H1 (cell line): ENCODE measurements at regions not wholly inside any gene's neighbourhood (a gene's known extent, or its start where the extent isn't known, plus 50 kb on each side); places are given as distances from the start of the nearest gene placed in this dataset.

Experiments
- EZH2 ChIP-seq: fragments of 200-600 bp; sonication (generic); IDR thresholded peaks from 2 replicates; pipeline ENCODE4 v1.7.1; 2012; ENCODE audit warnings: low read depth, mild to moderate bottlenecking, moderate library complexity, low read length, inconsistent platforms; ENCODE audit not compliant: severe bottlenecking
- YY1 ChIP-seq: IDR thresholded peaks from 2 replicates; pipeline ENCODE4 v1.6.1; 2011; ENCODE audit warnings: low read depth, mild to moderate bottlenecking, low read length

GRCh38 chr19:46946611-46947238 is 72.9 kb upstream of the NPAS1 start (continued):
- no peak for TF ChIP-seq YY1
- TF ChIP-seq EZH2: no peak
- TF ChIP-seq, all 59 proteins: peak for 0
